Calu3 (cell line): ENCODE measurements at regions not wholly inside any gene's neighbourhood (a gene's known extent, or its start where the extent isn't known, plus 50 kb on each side); places are given as distances from the start of the nearest gene placed in this dataset.

ENCODE experiments used
- BruUV-seq: library from RNA; stranded (reverse); fragments of 400-500 nt; replicated peaks from 2 replicates; lab custom pipeline; 2021; lab: Mats Ljungman, UMichigan
- CTCF ChIA-PET: fragments of 300-600 bp; sonication (Branson Sonifier 250); formaldehyde crosslinking; loops from one replicate; lab custom pipeline; 2022; ENCODE audit warnings: antibody characterized with exemption; lab: Charles Lee
- DNase-seq: peaks from one replicate; pipeline ENCODE4 v3.0.0; 2022
- H3K27ac Mint-ChIP-seq: one replicate; pipeline ENCODE4 v1.8.0; 2022; ENCODE audit warnings: mixed read lengths; ENCODE audit not compliant: unreplicated experiment
- H3K27me3 Mint-ChIP-seq: one replicate; pipeline ENCODE4 v1.8.0; 2022; ENCODE audit warnings: mixed read lengths; ENCODE audit not compliant: unreplicated experiment
- H3K36me3 Mint-ChIP-seq: one replicate; pipeline ENCODE4 v1.8.0; 2022; ENCODE audit warnings: mild to moderate bottlenecking, moderate library complexity, mixed read lengths; ENCODE audit not compliant: insufficient read depth, unreplicated experiment
- H3K4me1 Mint-ChIP-seq: one replicate; pipeline ENCODE4 v1.8.0; 2022; ENCODE audit warnings: mild to moderate bottlenecking, low read depth, mixed read lengths; ENCODE audit not compliant: unreplicated experiment
- H3K4me3 Mint-ChIP-seq: one replicate; pipeline ENCODE4 v1.8.0; 2022; ENCODE audit warnings: mild to moderate bottlenecking, low read depth, moderate library complexity, mixed read lengths; ENCODE audit not compliant: unreplicated experiment
- H3K9me3 Mint-ChIP-seq: one replicate; pipeline ENCODE4 v1.8.0; 2022; ENCODE audit warnings: low read depth, mixed read lengths; ENCODE audit not compliant: unreplicated experiment
- intact Hi-C: fragments of 100-400 bp; cut with micrococcal nuclease; formaldehyde crosslinking; loops from one replicate; pipeline ENCODE4 v1.10.0; 2022; ENCODE audit not compliant: unreplicated experiment
- TF ChIP-seq, protein P1 (sequence below): fragments of 200-600 bp; IDR thresholded peaks from one replicate; pipeline ENCODE4 v1.8.0; 2022; ENCODE audit warnings: antibody characterized with exemption; ENCODE audit not compliant: unreplicated experiment

DNA sequence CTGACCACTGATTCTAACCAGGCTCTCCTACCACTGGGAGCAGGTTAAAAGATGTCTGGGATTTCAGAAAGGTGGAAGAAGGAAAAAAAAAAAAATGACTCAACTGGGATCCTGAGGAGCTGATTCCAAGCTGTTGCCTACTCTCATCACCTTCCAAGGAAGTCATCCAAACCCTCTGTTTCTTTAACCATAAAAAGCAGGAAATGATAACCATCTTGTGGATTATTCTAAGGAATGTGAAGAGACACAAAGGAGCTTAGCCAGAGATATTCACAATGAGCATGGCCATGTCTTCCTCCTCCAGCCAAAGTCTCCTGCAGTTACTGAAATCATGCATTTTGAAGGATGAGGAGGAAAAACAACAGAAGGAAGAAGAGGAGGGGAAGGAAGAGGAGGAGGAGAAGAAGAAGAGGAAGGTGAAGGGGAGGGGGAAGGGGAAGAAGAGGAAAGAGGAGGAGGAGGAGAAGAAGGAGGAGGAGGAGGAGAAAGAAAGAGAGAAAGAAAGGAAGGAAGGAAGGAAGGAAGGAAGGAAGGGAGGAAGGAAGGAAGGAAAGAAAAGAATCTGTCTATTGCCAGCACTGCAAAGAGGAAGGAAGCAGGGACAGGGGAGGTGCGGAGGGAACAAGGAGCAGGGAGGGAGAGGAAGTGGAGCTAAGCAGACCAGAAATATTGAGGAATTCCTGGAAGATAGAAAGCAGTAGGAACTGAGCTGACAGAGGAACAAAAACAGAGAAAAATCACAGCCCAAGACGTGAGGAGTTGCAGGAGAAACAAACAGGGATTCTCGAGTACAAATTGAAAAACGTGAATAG, 229.2 kb downstream of the UACA start:
- Mint-ChIP-seq H3K27ac (no peak overlapping the region), H3K27me3 (peaks cover 63% of the 10 kb centered on the region), H3K4me3 (no peak overlapping the region), H3K9me3 (no peaks in the 10 kb centered on the region), H3K36me3 (no peaks in the 10 kb centered on the region), H3K4me1 (peaks cover 15% of the 10 kb centered on the region)
- no TSS peak for BruUV-seq
- DNase-seq, result no peak
- CTCF ChIA-PET, result interaction anchor here (0.8 to 1.0 kb wide), 2 partner anchors 28 to 318 kb away, joined by 3 read pairs; no protein-coding TSS in a partner anchor
- intact Hi-C loops, result no loop called here
- TF ChIP-seq, protein P1, sequence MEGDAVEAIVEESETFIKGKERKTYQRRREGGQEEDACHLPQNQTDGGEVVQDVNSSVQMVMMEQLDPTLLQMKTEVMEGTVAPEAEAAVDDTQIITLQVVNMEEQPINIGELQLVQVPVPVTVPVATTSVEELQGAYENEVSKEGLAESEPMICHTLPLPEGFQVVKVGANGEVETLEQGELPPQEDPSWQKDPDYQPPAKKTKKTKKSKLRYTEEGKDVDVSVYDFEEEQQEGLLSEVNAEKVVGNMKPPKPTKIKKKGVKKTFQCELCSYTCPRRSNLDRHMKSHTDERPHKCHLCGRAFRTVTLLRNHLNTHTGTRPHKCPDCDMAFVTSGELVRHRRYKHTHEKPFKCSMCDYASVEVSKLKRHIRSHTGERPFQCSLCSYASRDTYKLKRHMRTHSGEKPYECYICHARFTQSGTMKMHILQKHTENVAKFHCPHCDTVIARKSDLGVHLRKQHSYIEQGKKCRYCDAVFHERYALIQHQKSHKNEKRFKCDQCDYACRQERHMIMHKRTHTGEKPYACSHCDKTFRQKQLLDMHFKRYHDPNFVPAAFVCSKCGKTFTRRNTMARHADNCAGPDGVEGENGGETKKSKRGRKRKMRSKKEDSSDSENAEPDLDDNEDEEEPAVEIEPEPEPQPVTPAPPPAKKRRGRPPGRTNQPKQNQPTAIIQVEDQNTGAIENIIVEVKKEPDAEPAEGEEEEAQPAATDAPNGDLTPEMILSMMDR, result no peak

DNA sequence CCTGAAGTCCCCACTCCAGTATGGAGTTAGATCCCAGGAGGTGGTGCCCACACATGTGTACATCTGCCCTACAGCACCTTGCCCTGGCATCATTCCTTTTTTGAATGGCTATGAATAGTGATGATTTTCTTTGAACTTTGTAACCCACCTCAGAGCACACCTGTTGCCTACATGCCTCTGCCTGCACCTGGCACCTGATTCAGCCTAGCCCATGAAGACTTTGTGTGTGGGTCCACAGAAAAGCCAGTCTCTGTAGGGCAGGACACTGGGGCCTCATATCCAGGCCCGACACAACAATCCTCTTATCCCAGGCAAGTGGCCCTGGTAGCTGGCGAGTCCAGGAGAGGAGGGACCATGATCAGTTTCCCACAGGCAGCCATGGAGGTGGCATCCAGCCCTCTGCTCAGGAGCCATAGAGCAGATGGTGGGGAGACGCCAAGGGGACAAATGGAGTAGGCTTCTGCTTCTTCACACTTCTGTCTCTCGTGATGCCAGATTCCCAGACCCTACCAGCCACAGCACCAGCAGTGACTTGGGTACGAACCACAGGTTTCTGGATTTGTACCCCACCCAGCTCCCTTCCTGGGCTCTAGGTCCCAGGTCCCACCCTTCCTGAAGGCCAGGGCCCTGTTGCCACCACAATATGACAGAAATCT, 230.7 kb downstream of the UACA start:
- CTCF ChIA-PET, result no interaction called here
- intact Hi-C loops, result no loop called here
- TF ChIP-seq, protein P1, result no peak
- Mint-ChIP-seq H3K27ac (no peak overlapping the region), H3K27me3 (peaks cover 53% of the 10 kb centered on the region), H3K9me3 (no peaks in the 10 kb centered on the region), H3K4me1 (peaks cover 12% of the 10 kb centered on the region), H3K36me3 (no peaks in the 10 kb centered on the region), H3K4me3 (no peak overlapping the region)
- no peak for DNase-seq
- BruUV-seq, result no TSS peak

DNA sequence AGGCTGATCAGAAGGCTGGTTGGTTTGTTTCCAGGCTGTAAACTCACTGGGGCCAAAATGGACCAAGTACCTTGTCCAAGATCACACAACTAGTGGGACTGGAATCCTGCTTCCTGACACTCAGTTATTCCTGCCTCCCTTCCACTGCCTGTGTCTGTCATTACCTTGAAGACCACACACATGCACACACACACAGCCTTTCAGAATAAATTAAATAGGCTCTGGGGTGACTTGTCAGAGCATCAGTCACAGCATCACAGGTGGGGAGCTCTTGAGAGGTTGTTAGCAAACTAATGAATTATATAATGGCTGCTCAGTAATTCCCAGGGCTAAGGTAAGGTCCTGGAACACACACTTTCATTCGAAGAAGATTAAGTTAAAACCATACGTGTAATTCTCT, 231.8 kb downstream of the UACA start:
- no peaks in the 10 kb centered on the region for H3K9me3 Mint-ChIP-seq
- DNase-seq, result no peak
- intact Hi-C loops, result no loop called here
- peaks cover 16% of the 10 kb centered on the region for H3K4me1 Mint-ChIP-seq
- CTCF ChIA-PET, result no interaction called here
- no peak overlapping the region for H3K27ac Mint-ChIP-seq
- TF ChIP-seq, protein P1, result no peak
- BruUV-seq, result no TSS peak
- no peaks in the 10 kb centered on the region for H3K36me3 Mint-ChIP-seq
- H3K4me3 Mint-ChIP-seq, result no peak overlapping the region
- H3K27me3 Mint-ChIP-seq, result peaks cover 45% of the 10 kb centered on the region

DNA sequence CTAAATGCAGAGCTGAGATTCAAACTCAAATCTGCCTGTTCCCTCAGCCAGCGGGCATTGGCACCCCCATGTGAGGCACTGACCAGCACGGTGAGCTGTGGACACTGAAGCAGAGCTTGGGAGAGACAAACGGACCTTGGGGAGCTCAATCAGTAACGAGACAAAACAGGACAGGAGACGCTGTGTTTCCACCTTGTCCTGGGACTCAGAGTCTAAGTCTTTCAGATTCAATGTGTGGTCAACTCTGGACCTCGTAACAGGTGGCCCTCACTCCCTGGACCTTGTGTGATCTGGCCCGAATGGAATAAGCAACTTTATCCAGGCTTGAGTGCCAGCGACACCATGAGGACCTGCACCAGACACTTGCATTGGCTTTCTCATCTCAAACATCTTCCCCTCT, 232.5 kb downstream of the UACA start:
- peaks cover 23% of the 10 kb centered on the region for H3K4me1 Mint-ChIP-seq
- CTCF ChIA-PET, result no interaction called here
- H3K4me3 Mint-ChIP-seq, result no peak overlapping the region
- TF ChIP-seq, protein P1, result no peak
- H3K36me3 Mint-ChIP-seq, result no peaks in the 10 kb centered on the region
- peaks cover 38% of the 10 kb centered on the region for H3K27me3 Mint-ChIP-seq
- intact Hi-C loops, result no loop called here
- H3K27ac Mint-ChIP-seq, result no peak overlapping the region
- BruUV-seq, result no TSS peak
- DNase-seq, result no peak
- H3K9me3 Mint-ChIP-seq, result no peaks in the 10 kb centered on the region
